ENCODE measurements at regions not wholly inside any gene's neighbourhood (a gene's known extent, or its start where the extent isn't known, plus 50 kb on each side); places are given as distances from the start of the nearest gene placed in this dataset.

- intact Hi-C loops (cut with DNase I, micrococcal nuclease), result no loop called here
- H3K4me1 ChIP-seq (ENCODE audit: insufficient read depth, low read length), result no peaks in the 10 kb centered on the region
- H3K9me3 ChIP-seq (ENCODE audit: control insufficient read depth in 1 of 2, insufficient read depth in 1 of 2, low read length in 2 of 2), result peaks cover 0 to 3% of the 10 kb centered on the region in 2 experiments
- H3K36me3 ChIP-seq (ENCODE audit: insufficient read depth, low read length), result no peaks in the 10 kb centered on the region
- no peak for TF ChIP-seq CTCF (IDR thresholded peaks at IDR 0.05)
- no peaks in the 10 kb centered on the region for H3K27me3 ChIP-seq (ENCODE audit: control insufficient read depth in 1 of 2, insufficient read depth in 2 of 2, low read length in 2 of 2)
- H3K27ac ChIP-seq (ENCODE audit: low read depth in 1 of 2, low read length in 2 of 2), result no peak overlapping the region
- no peaks in the 10 kb centered on the region for H3K36me3 Mint-ChIP-seq (ENCODE audit: low read depth)
- DNase-seq (no peak), ATAC-seq (ENCODE audit: poor library complexity) (no peak)
- ChIA-PET CTCF (no interaction called here), POLR2A (no interaction called here)
- peaks cover 3% of the 10 kb centered on the region for H3K9me3 Mint-ChIP-seq
- H3K4me1 Mint-ChIP-seq (ENCODE audit: low read depth), result no peaks in the 10 kb centered on the region
- no peak overlapping the region for H3K27ac Mint-ChIP-seq
- no peaks in the 10 kb centered on the region for H3K27me3 Mint-ChIP-seq
- no peak overlapping the region for H3K4me3 ChIP-seq (ENCODE audit: low read length)
- H3K4me3 Mint-ChIP-seq, result no peak overlapping the region
Observed at GRCh38 chr10:53284615-53285182, 512.1 kb upstream of the MBL2 start.

- Mint-ChIP-seq H3K4me3 (no peak overlapping the region), H3K36me3 (ENCODE audit: low read depth) (no peaks in the 10 kb centered on the region), H3K4me1 (ENCODE audit: low read depth) (no peaks in the 10 kb centered on the region), H3K27ac (no peak overlapping the region), H3K9me3 (peaks cover 20% of the 10 kb centered on the region), H3K27me3 (no peaks in the 10 kb centered on the region)
- ChIA-PET CTCF (no interaction called here), POLR2A (no interaction called here)
- no peak overlapping the region for H3K27ac ChIP-seq (ENCODE audit: low read depth in 1 of 2, low read length in 2 of 2)
- no peak for TF ChIP-seq CTCF (IDR thresholded peaks at IDR 0.05)
- ATAC-seq (ENCODE audit: poor library complexity) (no peak), DNase-seq (no peak)
- H3K4me1 ChIP-seq (ENCODE audit: insufficient read depth, low read length), result no peaks in the 10 kb centered on the region
- H3K9me3 ChIP-seq (ENCODE audit: control insufficient read depth in 1 of 2, insufficient read depth in 1 of 2, low read length in 2 of 2), result peaks cover 0 to 5% of the 10 kb centered on the region in 2 experiments
- intact Hi-C loops (cut with DNase I, micrococcal nuclease), result no loop called here
- no peaks in the 10 kb centered on the region for H3K36me3 ChIP-seq (ENCODE audit: insufficient read depth, low read length)
- H3K4me3 ChIP-seq (ENCODE audit: low read length), result no peak overlapping the region
- H3K27me3 ChIP-seq (ENCODE audit: control insufficient read depth in 1 of 2, insufficient read depth in 2 of 2, low read length in 2 of 2), result no peaks in the 10 kb centered on the region
Observed at GRCh38 chr10:53276797-53277196, 504.2 kb upstream of the MBL2 start.

- Histone ChIP-seq H3K27me3 (ENCODE audit: control insufficient read depth in 1 of 2, insufficient read depth in 2 of 2, low read length in 2 of 2) (no peaks in the 10 kb centered on the region), H3K27ac (ENCODE audit: low read depth in 1 of 2, low read length in 2 of 2) (no peak overlapping the region), H3K9me3 (ENCODE audit: control insufficient read depth in 1 of 2, insufficient read depth in 1 of 2, low read length in 2 of 2) (no peaks in the 10 kb centered on the region), H3K4me3 (ENCODE audit: low read length) (no peak overlapping the region), H3K4me1 (ENCODE audit: insufficient read depth, low read length) (no peaks in the 10 kb centered on the region), H3K36me3 (ENCODE audit: insufficient read depth, low read length) (no peaks in the 10 kb centered on the region)
- H3K27me3 Mint-ChIP-seq, result no peaks in the 10 kb centered on the region
- H3K27ac Mint-ChIP-seq, result no peak overlapping the region
- TF ChIP-seq CTCF (IDR thresholded peaks at IDR 0.05), result no peak
- no peak overlapping the region for H3K4me3 Mint-ChIP-seq
- ChIA-PET CTCF (no interaction called here), POLR2A (no interaction called here)
- no peaks in the 10 kb centered on the region for H3K36me3 Mint-ChIP-seq (ENCODE audit: low read depth)
- intact Hi-C loops (cut with DNase I, micrococcal nuclease), result no loop called here
- ATAC-seq (ENCODE audit: poor library complexity) (no peak), DNase-seq (no peak)
- peaks cover 11% of the 10 kb centered on the region for H3K9me3 Mint-ChIP-seq
- H3K4me1 Mint-ChIP-seq (ENCODE audit: low read depth), result no peaks in the 10 kb centered on the region
Observed at GRCh38 chr10:53269482-53269881, 496.9 kb upstream of the MBL2 start.
